HS-5 (cell line): ENCODE measurements at regions not wholly inside any gene's neighbourhood (a gene's known extent, or its start where the extent isn't known, plus 50 kb on each side); places are given as distances from the start of the nearest gene placed in this dataset.
"Not testable (repeated sequence)": the region's sequence is repeated elsewhere in the genome, so short reads cannot be mapped to it uniquely, and the experiment has no call there.

ENCODE experiments used
- DNase-seq: peaks from one replicate; pipeline ENCODE4 v3.0.0-alpha.2; 2012; ENCODE audit warnings: low read depth

DNA sequence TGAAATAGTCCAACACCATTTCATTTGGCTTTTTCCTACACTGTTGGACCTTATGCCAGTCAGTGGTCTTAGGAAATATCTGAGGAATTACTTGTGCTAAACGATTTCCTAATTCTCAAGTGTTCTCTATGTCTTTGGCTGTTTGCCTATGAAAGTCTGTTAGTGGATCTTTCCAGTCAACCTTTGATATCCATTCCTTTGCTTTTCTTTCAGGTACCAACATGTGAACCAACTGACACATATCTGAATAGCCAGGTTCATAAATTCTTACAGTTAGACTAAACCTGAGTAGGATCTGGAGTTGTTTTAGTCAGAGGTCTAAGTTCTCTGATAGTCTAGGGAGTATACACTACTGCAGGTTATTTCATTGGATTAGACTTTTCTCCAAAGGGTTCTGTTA is 343.5 kb upstream of the LRRC3B start:
- no peak for DNase-seq

DNA sequence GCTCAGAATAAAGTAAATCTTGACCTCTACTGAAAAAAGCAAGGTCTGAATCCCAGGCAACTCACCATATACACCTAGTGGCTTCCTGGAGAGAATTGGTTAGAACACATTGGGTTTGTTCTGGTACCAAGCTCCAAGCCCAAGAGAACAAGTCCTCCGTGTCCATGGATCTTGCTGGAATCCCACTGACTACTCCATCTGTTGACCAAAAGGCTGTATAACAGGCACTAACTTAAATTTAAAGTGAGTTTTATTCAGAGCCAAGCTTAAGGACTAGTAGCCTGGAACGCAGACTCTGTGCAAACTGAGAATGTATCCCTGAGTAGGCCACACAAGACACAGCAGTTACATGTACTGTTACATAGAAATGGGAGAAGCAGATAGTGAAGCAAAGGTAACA is 342.1 kb upstream of the LRRC3B start:
- no peak for DNase-seq

GRCh38 chr3:26281284-26281985 is 341.1 kb upstream of the LRRC3B start:
- no peak for DNase-seq

DNA sequence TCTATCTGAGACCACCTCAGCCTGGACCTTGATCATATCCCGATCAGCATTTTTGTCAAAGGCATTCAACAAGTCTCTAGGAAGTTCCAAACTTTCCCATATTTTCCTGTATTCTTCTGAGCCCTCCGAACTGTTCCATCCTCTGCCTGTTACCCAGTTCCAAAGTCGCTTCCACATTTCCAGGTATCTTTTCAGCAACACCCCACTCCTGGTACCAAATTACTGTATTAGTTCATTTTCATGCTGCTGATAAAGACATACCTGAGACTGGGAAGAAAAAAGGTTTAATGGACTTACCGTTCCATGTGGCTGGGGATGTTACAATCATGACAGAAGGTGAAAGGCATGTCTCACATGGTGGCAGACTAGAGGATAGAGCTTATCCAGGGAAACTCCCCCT is 338.1 kb upstream of the LRRC3B start:
- not testable (repeated sequence) for DNase-seq

GRCh38 chr3:26291840-26292239 is 330.7 kb upstream of the LRRC3B start:
- DNase-seq = no peak

GRCh38 chr3:26292780-26293179 is 329.8 kb upstream of the LRRC3B start:
- no peak for DNase-seq

DNA sequence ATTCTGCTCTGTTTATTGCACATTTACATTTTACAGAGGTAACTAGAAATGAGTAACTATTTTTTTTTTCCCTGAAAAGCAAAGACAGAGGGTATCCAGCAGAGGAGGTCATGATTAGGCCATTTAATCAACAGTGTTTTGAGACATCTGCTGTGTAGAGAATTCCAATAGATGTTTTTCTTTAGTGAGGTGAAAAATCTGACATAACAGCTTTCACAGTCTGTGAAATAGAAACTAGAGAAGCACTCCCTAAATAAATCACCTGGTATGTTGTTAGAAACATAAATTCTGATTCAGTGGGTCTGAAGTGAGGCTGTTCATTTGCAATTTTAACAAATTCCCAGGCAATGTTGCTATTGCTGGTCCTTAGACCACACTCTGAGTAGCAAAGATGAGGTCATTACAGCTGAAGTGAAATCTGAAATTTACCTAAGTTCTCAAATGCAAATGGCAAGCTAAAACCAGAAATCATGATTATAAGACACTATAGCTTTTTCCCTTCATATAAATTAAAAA is 329.2 kb upstream of the LRRC3B start:
- DNase-seq = no peak

GRCh38 chr3:26307192-26307591 is 315.4 kb upstream of the LRRC3B start:
- no peak for DNase-seq

- no peak for DNase-seq
Observed at GRCh38 chr3:26307787-26308186, 314.8 kb upstream of the LRRC3B start.

DNA sequence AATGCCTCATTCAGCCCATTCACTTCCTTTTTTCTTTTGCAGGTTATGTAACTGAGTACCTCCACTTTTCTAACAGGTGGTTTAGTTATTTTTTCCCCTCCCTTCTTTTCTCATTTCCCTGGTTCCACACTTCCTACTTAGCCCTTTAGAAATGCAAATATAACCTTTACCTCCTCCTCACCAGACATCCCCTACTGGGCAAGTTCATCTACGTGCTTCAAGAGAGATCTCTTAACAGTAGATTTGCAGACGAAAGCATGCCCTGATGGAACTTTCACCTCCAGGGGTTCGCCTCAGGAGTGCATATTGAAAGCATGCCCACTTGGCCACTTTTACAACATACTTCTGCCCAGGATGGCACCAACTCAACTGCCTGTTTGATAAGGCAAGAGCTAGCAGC is 314.1 kb upstream of the LRRC3B start:
- DNase-seq = no peak

GRCh38 chr3:26309536-26309935 is 313.0 kb upstream of the LRRC3B start:
- not testable (repeated sequence) for DNase-seq

GRCh38 chr3:26312816-26313215 is 309.8 kb upstream of the LRRC3B start:
- DNase-seq = no peak

- no peak for DNase-seq
Observed at GRCh38 chr3:26316472-26316871, 306.1 kb upstream of the LRRC3B start.

DNA sequence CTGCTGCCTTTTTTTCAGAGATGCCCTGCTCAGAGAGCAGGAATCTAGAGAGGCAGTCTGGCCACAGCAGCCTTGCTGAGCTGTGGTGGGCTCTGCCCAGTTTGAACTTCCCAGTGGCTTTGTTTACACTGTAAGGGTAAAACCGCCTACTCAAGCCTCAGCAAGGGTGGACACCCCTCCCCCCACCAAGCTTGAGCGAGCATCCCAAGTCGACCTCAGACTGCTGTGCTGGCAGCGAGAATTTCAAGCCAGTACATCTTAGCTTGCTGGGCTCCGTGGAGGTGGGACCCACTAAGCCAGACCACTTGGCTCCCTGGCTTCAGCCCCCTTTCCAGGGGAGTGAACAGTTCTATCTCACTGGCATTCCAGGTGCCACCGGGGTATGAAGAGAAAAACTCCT is 298.8 kb upstream of the LRRC3B start:
- DNase-seq = not testable (repeated sequence)

GRCh38 chr3:26340001-26340400 is 282.6 kb upstream of the LRRC3B start:
- no peak for DNase-seq

- no peak for DNase-seq
Observed at GRCh38 chr3:26343647-26344046, 278.9 kb upstream of the LRRC3B start.

GRCh38 chr3:26345613-26346012 is 277.0 kb upstream of the LRRC3B start:
- no peak for DNase-seq

GRCh38 chr3:26346497-26346896 is 276.1 kb upstream of the LRRC3B start:
- no peak for DNase-seq

DNA sequence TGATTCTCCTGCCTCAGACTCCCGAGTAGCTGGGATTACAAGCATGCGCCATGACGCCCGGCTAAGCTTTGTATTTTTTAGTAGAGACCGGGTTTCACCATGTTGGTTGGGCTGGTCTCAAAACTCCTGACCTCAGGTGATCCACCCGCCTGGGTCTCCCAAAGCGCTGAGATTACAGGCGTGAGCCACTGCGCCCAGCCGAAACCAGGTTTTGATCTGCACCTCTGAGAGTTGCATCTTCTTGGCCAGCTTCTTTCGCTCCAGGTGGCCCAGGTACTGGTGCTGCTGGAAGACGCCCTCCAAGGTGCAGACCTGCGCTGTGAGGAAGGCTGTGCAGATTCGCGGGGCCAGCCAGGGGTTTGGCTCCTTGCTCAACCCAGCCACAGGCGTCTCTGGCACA is 275.4 kb upstream of the LRRC3B start:
- DNase-seq = no peak

DNA sequence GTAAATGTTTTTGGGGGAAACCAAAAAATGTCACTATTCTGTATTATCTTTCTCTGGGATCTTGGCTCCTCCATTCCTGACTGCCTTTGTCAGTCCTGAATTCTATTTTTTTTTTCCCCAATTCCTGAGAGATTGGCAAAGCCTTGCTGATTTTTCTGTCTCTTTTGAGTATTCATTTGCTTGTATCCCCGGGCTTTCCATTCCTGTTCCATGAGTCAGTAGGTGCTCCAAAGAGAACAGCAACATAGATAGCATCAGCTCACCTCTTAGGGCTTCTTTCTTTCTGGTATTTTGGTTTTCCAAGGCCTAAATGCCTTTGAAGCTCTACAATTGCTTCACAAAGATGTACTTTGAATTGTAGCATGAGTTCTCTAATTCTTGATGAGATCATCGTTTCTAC is 271.7 kb upstream of the LRRC3B start:
- DNase-seq = no peak

DNA sequence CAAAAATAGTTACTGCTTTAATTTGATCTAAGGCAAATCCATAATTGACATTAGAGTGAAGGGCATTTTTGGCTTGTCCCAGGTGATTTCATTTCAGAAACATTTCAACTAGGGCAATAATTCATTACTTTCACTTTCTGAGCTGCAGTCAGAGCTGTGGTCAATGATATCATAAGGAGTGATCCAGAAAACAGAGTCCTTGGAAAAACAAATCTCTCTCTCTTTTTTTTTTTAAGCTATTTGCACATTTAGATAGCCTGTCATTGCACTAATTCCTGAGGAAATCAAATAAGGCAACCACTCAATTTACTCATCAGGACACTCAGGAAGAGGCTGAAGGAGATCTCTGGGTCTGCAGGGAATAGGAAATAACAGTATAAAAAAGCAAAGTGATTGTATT is 269.5 kb upstream of the LRRC3B start:
- DNase-seq = no peak

DNA sequence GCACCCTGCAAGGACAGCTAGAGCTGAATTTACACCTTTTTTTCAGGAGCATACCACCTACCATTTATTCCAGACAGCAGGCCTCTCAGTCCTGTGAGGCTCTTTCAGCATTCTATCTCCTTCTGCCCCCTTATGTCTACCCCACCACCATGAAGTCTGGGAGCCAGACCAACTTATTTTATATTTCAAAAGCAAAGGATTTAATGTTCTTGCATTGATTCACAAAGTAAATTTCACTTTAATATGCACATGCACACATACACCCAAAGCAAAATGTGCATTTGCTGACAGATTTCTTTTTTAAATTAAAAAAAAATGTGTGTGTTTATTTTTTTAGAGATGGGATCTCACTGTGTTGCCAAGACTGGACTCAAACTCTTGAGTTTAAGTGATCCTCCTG is 264.2 kb upstream of the LRRC3B start:
- DNase-seq = no peak

DNA sequence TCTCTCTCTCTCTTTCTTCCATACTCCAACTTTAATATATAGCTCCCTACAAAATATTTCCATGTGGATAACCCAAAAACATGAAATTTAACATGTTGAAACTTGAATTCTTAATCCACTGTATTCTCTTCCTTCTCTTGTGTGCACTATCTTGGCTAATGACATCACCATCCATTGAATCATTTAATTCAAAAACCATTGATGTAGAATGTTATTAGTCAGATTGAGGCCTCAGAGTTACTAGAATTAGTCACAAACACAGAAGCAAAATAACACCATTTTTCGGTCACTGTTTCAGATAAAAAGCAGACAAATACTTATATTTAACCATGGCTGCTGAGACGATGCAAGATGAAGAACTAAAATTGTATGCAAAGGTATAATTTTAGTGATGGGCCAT is 256.9 kb upstream of the LRRC3B start:
- no peak for DNase-seq

- DNase-seq = no peak
Observed at GRCh38 chr3:26368312-26368711, 254.3 kb upstream of the LRRC3B start.
